Neural progenitor cell (in vitro differentiated cells): ENCODE measurements at regions not wholly inside any gene's neighbourhood (a gene's known extent, or its start where the extent isn't known, plus 50 kb on each side); places are given as distances from the start of the nearest gene placed in this dataset.

Experiments used
- EZH2 ChIP-seq: fragments of 200-600 bp; sonication (generic); IDR thresholded peaks from 2 replicates; pipeline ENCODE4 v1.6.1; 2017; ENCODE audit warnings: antibody characterized with exemption, mild to moderate bottlenecking, moderate library complexity
- EZH2phosphoT487 ChIP-seq: fragments of 200-600 bp; sonication (generic); IDR thresholded peaks from 2 replicates; pipeline ENCODE4 v1.6.1; 2017; ENCODE audit warnings: antibody characterized with exemption
- TF ChIP-seq, protein P1 (sequence below): fragments of 200-600 bp; sonication (generic); IDR thresholded peaks from 2 replicates; pipeline ENCODE4 v1.5.1; 2017; ENCODE audit warnings: antibody characterized with exemption, mild to moderate bottlenecking

DNA sequence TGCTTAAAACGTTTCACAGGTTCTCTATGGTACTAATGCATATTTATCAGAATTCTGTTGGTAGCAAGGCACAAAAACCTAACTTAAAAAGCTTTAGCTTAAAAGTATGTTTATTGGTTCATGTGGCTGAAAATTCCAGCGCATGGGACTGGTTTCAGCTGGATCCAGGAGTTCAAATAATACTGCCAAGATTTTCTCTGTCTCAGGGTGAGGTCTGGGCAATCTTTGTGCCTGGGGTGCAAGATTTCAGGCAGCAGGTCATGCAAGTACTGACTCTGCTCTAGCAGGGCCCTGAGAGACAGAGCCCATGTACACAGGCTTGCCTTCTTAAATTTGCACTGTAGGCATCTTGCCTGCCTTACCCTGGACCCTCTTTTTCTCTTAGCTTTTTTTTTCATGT lies 134.2 kb upstream of the GAS1 start:
- TF ChIP-seq, protein P1, sequence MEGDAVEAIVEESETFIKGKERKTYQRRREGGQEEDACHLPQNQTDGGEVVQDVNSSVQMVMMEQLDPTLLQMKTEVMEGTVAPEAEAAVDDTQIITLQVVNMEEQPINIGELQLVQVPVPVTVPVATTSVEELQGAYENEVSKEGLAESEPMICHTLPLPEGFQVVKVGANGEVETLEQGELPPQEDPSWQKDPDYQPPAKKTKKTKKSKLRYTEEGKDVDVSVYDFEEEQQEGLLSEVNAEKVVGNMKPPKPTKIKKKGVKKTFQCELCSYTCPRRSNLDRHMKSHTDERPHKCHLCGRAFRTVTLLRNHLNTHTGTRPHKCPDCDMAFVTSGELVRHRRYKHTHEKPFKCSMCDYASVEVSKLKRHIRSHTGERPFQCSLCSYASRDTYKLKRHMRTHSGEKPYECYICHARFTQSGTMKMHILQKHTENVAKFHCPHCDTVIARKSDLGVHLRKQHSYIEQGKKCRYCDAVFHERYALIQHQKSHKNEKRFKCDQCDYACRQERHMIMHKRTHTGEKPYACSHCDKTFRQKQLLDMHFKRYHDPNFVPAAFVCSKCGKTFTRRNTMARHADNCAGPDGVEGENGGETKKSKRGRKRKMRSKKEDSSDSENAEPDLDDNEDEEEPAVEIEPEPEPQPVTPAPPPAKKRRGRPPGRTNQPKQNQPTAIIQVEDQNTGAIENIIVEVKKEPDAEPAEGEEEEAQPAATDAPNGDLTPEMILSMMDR: no peak
- no peak for TF ChIP-seq EZH2phosphoT487
- TF ChIP-seq EZH2: no peak
